ENCODE measurements at regions not wholly inside any gene's neighbourhood (a gene's known extent, or its start where the extent isn't known, plus 50 kb on each side); places are given as distances from the start of the nearest gene placed in this dataset.

DNA sequence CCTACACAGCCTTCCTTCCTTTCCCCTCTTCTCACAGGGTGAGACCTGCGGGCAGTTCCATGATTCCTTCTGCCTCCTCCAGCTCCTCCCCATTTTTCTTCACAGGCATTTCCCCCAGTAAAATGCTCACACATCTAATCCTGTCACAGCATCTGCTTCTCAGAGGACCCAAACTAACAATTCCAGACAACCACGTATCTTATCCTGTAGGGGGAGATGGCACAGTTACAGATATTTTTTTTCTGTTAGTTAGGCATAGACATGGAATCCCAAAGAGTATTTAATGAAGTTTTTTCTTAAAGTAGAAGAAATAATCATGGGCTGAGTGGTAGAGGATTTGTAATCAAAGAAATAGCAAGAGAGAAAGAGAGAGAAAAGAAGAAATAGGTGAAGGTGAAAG, 373.1 kb upstream of the ADAMTS9 start:
- H3K4me3 ChIP-seq (ENCODE audit: low read length), result no peak overlapping the region
- TF ChIP-seq CTCF (conservative IDR thresholded peaks at IDR 0.05; ENCODE audit: low read depth, low read length), result no peak
- DNase-seq (ENCODE audit: low read depth), result no peak

GRCh38 chr3:65052101-65052500, 364.3 kb upstream of the ADAMTS9 start:
- no peak overlapping the region for H3K4me3 ChIP-seq (ENCODE audit: low read length)
- DNase-seq (ENCODE audit: low read depth), result no peak
- no peak for TF ChIP-seq CTCF (conservative IDR thresholded peaks at IDR 0.05; ENCODE audit: low read depth, low read length)

DNA sequence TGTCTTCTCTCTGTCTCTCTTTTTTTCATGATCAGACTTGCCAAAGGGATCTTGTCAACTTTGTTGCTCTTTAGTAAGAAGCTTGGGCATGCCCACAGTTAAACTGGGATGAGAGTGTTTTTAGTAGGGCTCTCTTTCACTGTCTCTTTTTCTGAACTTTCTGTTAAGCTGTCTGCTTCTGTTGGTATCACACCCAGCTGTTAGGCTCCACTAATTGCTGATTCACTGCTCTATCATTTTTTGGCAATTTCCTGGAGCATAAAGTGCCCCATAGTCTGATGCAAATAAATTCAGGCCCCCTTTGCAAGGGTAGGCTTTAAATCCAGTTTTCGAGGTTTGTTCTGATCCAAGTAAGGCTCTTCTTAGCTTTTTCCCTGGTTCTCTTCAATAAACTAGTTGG, 360.4 kb upstream of the ADAMTS9 start:
- no peak overlapping the region for H3K4me3 ChIP-seq (ENCODE audit: low read length)
- no peak for TF ChIP-seq CTCF (conservative IDR thresholded peaks at IDR 0.05; ENCODE audit: low read depth, low read length)
- DNase-seq (ENCODE audit: low read depth), result no peak

- TF ChIP-seq CTCF (conservative IDR thresholded peaks at IDR 0.05; ENCODE audit: low read depth, low read length), result no peak
- DNase-seq (ENCODE audit: low read depth), result no peak
- H3K4me3 ChIP-seq (ENCODE audit: low read length), result no peak overlapping the region
Measured at GRCh38 chr3:65045138-65045537, 357.3 kb upstream of the ADAMTS9 start.

- no peak for DNase-seq (ENCODE audit: low read depth)
- no peak overlapping the region for H3K4me3 ChIP-seq (ENCODE audit: low read length)
- TF ChIP-seq CTCF (conservative IDR thresholded peaks at IDR 0.05; ENCODE audit: low read depth, low read length), result no peak
Measured at GRCh38 chr3:65044401-65044800, 356.6 kb upstream of the ADAMTS9 start.

GRCh38 chr3:65042675-65043074, 354.9 kb upstream of the ADAMTS9 start:
- no peak for DNase-seq (ENCODE audit: low read depth)
- no peak overlapping the region for H3K4me3 ChIP-seq (ENCODE audit: low read length)
- TF ChIP-seq CTCF (conservative IDR thresholded peaks at IDR 0.05; ENCODE audit: low read depth, low read length), result no peak

GRCh38 chr3:65039754-65040210, 352.0 kb upstream of the ADAMTS9 start:
- no peak for TF ChIP-seq CTCF (conservative IDR thresholded peaks at IDR 0.05; ENCODE audit: low read depth, low read length)
- DNase-seq (ENCODE audit: low read depth), result no peak
- H3K4me3 ChIP-seq (ENCODE audit: low read length), result no peak overlapping the region
